Fibroblast of peridontal ligament (primary cell): ENCODE measurements at regions not wholly inside any gene's neighbourhood (a gene's known extent, or its start where the extent isn't known, plus 50 kb on each side); places are given as distances from the start of the nearest gene placed in this dataset.

Experiments
- DNase-seq: peaks from one replicate; pipeline ENCODE4 v3.0.0-alpha.2; 2010; ENCODE audit errors: extremely low read depth

GRCh38 chr12:76259106-76259505 is 89.1 kb downstream of the BBS10 start:
- no peak for DNase-seq

- DNase-seq, result no peak
These were observed 91.3 kb downstream of the BBS10 start for GRCh38 chr12:76256904-76257303.

- DNase-seq, result no peak
These were observed 91.9 kb downstream of the BBS10 start for GRCh38 chr12:76256321-76256720.

GRCh38 chr12:76255692-76256091 is 92.5 kb downstream of the BBS10 start:
- DNase-seq, result no peak

- no peak for DNase-seq
These were observed 92.9 kb downstream of the BBS10 start for GRCh38 chr12:76255281-76255680.

GRCh38 chr12:76252031-76252430 is 96.2 kb downstream of the BBS10 start:
- DNase-seq, result no peak

- no peak for DNase-seq
These were observed 98.0 kb downstream of the BBS10 start for GRCh38 chr12:76250256-76250655.

GRCh38 chr12:76249501-76249900 is 98.7 kb downstream of the BBS10 start:
- no peak for DNase-seq

- DNase-seq, result no peak
These were observed 100.2 kb downstream of the BBS10 start for GRCh38 chr12:76247992-76248391.

- DNase-seq, result peak; percentile 74
These were observed 101.1 kb downstream of the BBS10 start for GRCh38 chr12:76247026-76247646.

GRCh38 chr12:76246611-76247010 is 101.6 kb downstream of the BBS10 start:
- no peak for DNase-seq

GRCh38 chr12:76244300-76244699 is 103.9 kb downstream of the BBS10 start:
- DNase-seq, result no peak

GRCh38 chr12:76242813-76243550 is 105.2 kb downstream of the BBS10 start:
- DNase-seq, result peak; percentile 63

GRCh38 chr12:76241371-76241770 is 106.8 kb downstream of the BBS10 start:
- DNase-seq, result no peak

- DNase-seq, result peak; percentile 10
These were observed 107.9 kb downstream of the BBS10 start for GRCh38 chr12:76240281-76240680.

GRCh38 chr12:76238688-76239087 is 109.5 kb downstream of the BBS10 start:
- no peak for DNase-seq

- no peak for DNase-seq
These were observed 111.0 kb downstream of the BBS10 start for GRCh38 chr12:76237086-76237701.

- DNase-seq, result no peak
These were observed 111.6 kb downstream of the BBS10 start for GRCh38 chr12:76236640-76237039.

- no peak for DNase-seq
These were observed 113.5 kb downstream of the BBS10 start for GRCh38 chr12:76234741-76235140.

GRCh38 chr12:76232013-76232412 is 116.2 kb downstream of the BBS10 start:
- no peak for DNase-seq

GRCh38 chr12:76226956-76227355 is 121.3 kb downstream of the BBS10 start:
- DNase-seq, result no peak

GRCh38 chr12:76226397-76226796 is 121.8 kb downstream of the BBS10 start:
- DNase-seq, result peak; percentile 57

GRCh38 chr12:76223869-76224268 is 124.3 kb downstream of the BBS10 start:
- DNase-seq, result no peak
